ENCODE measurements at regions not wholly inside any gene's neighbourhood (a gene's known extent, or its start where the extent isn't known, plus 50 kb on each side); places are given as distances from the start of the nearest gene placed in this dataset.

GRCh38 chr7:17526621-17527020 is 228.2 kb downstream of the AHR start:
- TF ChIP-seq, protein P1, sequence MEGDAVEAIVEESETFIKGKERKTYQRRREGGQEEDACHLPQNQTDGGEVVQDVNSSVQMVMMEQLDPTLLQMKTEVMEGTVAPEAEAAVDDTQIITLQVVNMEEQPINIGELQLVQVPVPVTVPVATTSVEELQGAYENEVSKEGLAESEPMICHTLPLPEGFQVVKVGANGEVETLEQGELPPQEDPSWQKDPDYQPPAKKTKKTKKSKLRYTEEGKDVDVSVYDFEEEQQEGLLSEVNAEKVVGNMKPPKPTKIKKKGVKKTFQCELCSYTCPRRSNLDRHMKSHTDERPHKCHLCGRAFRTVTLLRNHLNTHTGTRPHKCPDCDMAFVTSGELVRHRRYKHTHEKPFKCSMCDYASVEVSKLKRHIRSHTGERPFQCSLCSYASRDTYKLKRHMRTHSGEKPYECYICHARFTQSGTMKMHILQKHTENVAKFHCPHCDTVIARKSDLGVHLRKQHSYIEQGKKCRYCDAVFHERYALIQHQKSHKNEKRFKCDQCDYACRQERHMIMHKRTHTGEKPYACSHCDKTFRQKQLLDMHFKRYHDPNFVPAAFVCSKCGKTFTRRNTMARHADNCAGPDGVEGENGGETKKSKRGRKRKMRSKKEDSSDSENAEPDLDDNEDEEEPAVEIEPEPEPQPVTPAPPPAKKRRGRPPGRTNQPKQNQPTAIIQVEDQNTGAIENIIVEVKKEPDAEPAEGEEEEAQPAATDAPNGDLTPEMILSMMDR (IDR thresholded peaks at IDR 0.05 in 2 of 3, conservative IDR thresholded peaks at IDR 0.05 in 1 of 3; ENCODE audit: borderline replicate concordance in 1 of 3, insufficient read depth in 1 of 3, low read depth in 2 of 3, low read length in 2 of 3), result no peak
- TF ChIP-seq FOSL1 (IDR thresholded peaks at IDR 0.05; ENCODE audit: low read depth) (no peak), RAD21 (IDR thresholded peaks at IDR 0.05; ENCODE audit: low read depth) (no peak), POLR2A (IDR thresholded peaks at IDR 0.05; ENCODE audit: borderline replicate concordance, extremely low read depth, insufficient read depth, insufficient read length) (no peak), ZNF274 (IDR thresholded peaks at IDR 0.05; ENCODE audit: low read depth, low read length) (no peak), EZH2 (IDR thresholded peaks at IDR 0.05) (no peak)
- TF ChIP-seq, protein P2, sequence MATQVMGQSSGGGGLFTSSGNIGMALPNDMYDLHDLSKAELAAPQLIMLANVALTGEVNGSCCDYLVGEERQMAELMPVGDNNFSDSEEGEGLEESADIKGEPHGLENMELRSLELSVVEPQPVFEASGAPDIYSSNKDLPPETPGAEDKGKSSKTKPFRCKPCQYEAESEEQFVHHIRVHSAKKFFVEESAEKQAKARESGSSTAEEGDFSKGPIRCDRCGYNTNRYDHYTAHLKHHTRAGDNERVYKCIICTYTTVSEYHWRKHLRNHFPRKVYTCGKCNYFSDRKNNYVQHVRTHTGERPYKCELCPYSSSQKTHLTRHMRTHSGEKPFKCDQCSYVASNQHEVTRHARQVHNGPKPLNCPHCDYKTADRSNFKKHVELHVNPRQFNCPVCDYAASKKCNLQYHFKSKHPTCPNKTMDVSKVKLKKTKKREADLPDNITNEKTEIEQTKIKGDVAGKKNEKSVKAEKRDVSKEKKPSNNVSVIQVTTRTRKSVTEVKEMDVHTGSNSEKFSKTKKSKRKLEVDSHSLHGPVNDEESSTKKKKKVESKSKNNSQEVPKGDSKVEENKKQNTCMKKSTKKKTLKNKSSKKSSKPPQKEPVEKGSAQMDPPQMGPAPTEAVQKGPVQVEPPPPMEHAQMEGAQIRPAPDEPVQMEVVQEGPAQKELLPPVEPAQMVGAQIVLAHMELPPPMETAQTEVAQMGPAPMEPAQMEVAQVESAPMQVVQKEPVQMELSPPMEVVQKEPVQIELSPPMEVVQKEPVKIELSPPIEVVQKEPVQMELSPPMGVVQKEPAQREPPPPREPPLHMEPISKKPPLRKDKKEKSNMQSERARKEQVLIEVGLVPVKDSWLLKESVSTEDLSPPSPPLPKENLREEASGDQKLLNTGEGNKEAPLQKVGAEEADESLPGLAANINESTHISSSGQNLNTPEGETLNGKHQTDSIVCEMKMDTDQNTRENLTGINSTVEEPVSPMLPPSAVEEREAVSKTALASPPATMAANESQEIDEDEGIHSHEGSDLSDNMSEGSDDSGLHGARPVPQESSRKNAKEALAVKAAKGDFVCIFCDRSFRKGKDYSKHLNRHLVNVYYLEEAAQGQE (IDR thresholded peaks at IDR 0.05; ENCODE audit: low read depth), result no peak
